Endothelial cell of umbilical vein (primary cell): ENCODE measurements at regions not wholly inside any gene's neighbourhood (a gene's known extent, or its start where the extent isn't known, plus 50 kb on each side); places are given as distances from the start of the nearest gene placed in this dataset.

Experiments
- EZH2 ChIP-seq: IDR thresholded peaks from 2 replicates; pipeline ENCODE4 v1.6.1; 2012; ENCODE audit warnings: borderline replicate concordance, low read depth, mild to moderate bottlenecking, moderate library complexity, low read length, inconsistent platforms; ENCODE audit not compliant: severe bottlenecking
- FOS ChIP-seq: IDR thresholded peaks from 2 replicates; pipeline ENCODE4 v1.6.1; 2011; ENCODE audit warnings: mild to moderate bottlenecking, low read length, moderate library complexity, borderline replicate concordance; ENCODE audit not compliant: insufficient read depth
- JUN ChIP-seq: IDR thresholded peaks from 2 replicates; pipeline ENCODE4 v1.6.1; 2011; ENCODE audit warnings: borderline replicate concordance, low read depth; ENCODE audit not compliant: insufficient read length, insufficient read depth
- MYC ChIP-seq: IDR thresholded peaks from one replicate; pipeline ENCODE4 v1.6.1; 2011; ENCODE audit warnings: mild to moderate bottlenecking, low read depth, low read length
- POLR2A ChIP-seq: IDR thresholded peaks from 2 replicates; pipeline ENCODE4 v1.6.1; 2012; ENCODE audit warnings: low read depth, mild to moderate bottlenecking, control low read depth, low read length
- POLR2AphosphoS5 ChIP-seq: IDR thresholded peaks from 2 replicates; pipeline ENCODE4 v1.6.1; 2012; ENCODE audit warnings: low read depth, mild to moderate bottlenecking, control low read depth, low read length, moderate library complexity; ENCODE audit not compliant: insufficient read depth
- TF ChIP-seq, protein P1 (sequence below), 2 donors: IDR thresholded peaks; 1 replicate in 1 of 2; 2 replicates in 1 of 2; pipeline ENCODE4 v1.5.1; 2011; ENCODE audit warnings: low read length in 2 of 2, mild to moderate bottlenecking in 2 of 2, moderate library complexity in 2 of 2, control low read depth in 1 of 2, inconsistent platforms in 1 of 2, low read depth in 1 of 2; ENCODE audit not compliant: insufficient read depth in 1 of 2; ENCODE audit errors: extremely low read depth in 1 of 2
- TF ChIP-seq, protein P2 (sequence below): IDR thresholded peaks from 2 replicates; pipeline ENCODE4 v1.6.1; 2011; ENCODE audit not compliant: insufficient read depth, insufficient read length

DNA sequence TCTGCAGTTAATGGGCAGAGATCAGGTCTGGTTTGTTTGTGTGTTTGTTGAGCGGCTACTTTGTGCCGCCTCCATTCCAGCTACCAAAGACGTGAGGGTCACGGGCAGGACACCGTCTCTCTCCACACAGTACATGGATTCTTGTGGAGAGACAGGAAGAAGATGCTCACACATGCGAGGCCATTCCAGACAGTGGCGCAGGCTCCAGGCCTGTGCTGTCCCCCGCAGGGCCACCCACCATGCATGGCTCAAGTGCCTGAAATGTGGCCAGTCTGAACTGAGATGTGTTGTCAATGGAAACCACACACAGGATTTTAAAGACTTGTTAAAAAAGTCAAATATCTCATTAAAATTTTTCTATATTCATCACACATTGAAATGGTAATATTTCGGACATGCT is 848.3 kb downstream of the TBC1D22A start:
- TF ChIP-seq, protein P1, sequence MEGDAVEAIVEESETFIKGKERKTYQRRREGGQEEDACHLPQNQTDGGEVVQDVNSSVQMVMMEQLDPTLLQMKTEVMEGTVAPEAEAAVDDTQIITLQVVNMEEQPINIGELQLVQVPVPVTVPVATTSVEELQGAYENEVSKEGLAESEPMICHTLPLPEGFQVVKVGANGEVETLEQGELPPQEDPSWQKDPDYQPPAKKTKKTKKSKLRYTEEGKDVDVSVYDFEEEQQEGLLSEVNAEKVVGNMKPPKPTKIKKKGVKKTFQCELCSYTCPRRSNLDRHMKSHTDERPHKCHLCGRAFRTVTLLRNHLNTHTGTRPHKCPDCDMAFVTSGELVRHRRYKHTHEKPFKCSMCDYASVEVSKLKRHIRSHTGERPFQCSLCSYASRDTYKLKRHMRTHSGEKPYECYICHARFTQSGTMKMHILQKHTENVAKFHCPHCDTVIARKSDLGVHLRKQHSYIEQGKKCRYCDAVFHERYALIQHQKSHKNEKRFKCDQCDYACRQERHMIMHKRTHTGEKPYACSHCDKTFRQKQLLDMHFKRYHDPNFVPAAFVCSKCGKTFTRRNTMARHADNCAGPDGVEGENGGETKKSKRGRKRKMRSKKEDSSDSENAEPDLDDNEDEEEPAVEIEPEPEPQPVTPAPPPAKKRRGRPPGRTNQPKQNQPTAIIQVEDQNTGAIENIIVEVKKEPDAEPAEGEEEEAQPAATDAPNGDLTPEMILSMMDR (IDR thresholded peaks at IDR 0.05; ENCODE audit: extremely low read depth in 1 of 2, insufficient read depth in 1 of 2, low read depth in 1 of 2, low read length in 2 of 2): no peak
- TF ChIP-seq MYC: no peak
- TF ChIP-seq JUN: no peak
- TF ChIP-seq EZH2: no peak
- TF ChIP-seq, protein P2, sequence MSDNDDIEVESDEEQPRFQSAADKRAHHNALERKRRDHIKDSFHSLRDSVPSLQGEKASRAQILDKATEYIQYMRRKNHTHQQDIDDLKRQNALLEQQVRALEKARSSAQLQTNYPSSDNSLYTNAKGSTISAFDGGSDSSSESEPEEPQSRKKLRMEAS: no peak
- no peak for TF ChIP-seq POLR2A
- no peak for TF ChIP-seq FOS
- no peak for TF ChIP-seq POLR2AphosphoS5
